Heart left ventricle (tissue), 16 donors: ENCODE measurements at regions not wholly inside any gene's neighbourhood (a gene's known extent, or its start where the extent isn't known, plus 50 kb on each side); places are given as distances from the start of the nearest gene placed in this dataset.

ENCODE experiments used
- ATAC-seq, 4 donors: fragments of 200-7000 bp; cut with Tn5 transposase; one replicate each; pipeline ENCODE4 v1.9.1; 2020 to 2022; ENCODE audit warnings: moderate library complexity in 4 of 4, mild to moderate bottlenecking in 3 of 4, moderate number of reproducible peaks in 1 of 4
- DNase-seq, 5 donors: peaks; one replicate each; pipeline ENCODE4 v3.0.0-alpha.2; 2020
- H3K27ac ChIP-seq, 12 donors: fragments of 200-600 bp; sonication (generic) in 4 of 12; one replicate each; pipeline versions ENCODE4 v1.5.0 to v1.8.0; 2016 to 2022; ENCODE audit warnings: mild to moderate bottlenecking in 2 of 12
- H3K27me3 ChIP-seq, 9 donors: fragments of 200-600 bp; sonication (generic) in 2 of 9; one replicate each; pipeline versions ENCODE4 v1.5.1 to v1.8.0; 2016 to 2022; ENCODE audit warnings: mild to moderate bottlenecking in 3 of 9
- H3K36me3 ChIP-seq, 9 donors: fragments of 200-600 bp; sonication (generic) in 2 of 9; one replicate each; pipeline versions ENCODE4 v1.5.0 to v1.8.0; 2018 to 2022; ENCODE audit warnings: mild to moderate bottlenecking in 2 of 9
- H3K4me1 ChIP-seq, 12 donors: fragments of 200-600 bp; sonication (generic) in 4 of 12; one replicate each; pipeline versions ENCODE4 v1.5.0 to v1.8.0; 2016 to 2022; ENCODE audit warnings: mild to moderate bottlenecking in 3 of 12
- H3K4me3 ChIP-seq, 12 donors: fragments of 200-600 bp; sonication (generic) in 4 of 12; one replicate each; pipeline versions ENCODE4 v1.5.0 to v1.8.0; 2017 to 2022; ENCODE audit warnings: mild to moderate bottlenecking in 9 of 12, moderate library complexity in 4 of 12
- H3K9me3 ChIP-seq, 12 donors: fragments of 200-600 bp; sonication (generic) in 4 of 12; one replicate each; pipeline versions ENCODE4 v1.5.0 to v1.8.0; 2016 to 2022; ENCODE audit warnings: mild to moderate bottlenecking in 1 of 12
- POLR2A ChIP-seq, 2 donors: fragments of 450-650 bp; IDR thresholded peaks; one replicate each; pipeline ENCODE4 v1.6.1; 2017; ENCODE audit warnings: antibody characterized with exemption in 2 of 2, mild to moderate bottlenecking in 2 of 2, moderate library complexity in 2 of 2
- WGBS, 4 donors: extraction: QIAGEN DNeasy Blood & Tissue Kit in 2 of 4; methylation state at CpG; one replicate each; pipeline versions ENCODE4 v1.1.5 to v1.1.7; 2013 to 2018; 5-methylcytosine and 5-hydroxymethylcytosine counted together
- intact Hi-C, 10 donors: fragments of 100-400 bp; cut with DNase I; formaldehyde crosslinking; loops; one replicate each; pipeline versions ENCODE4 v1.11.1 to v1.14.2; 2022
- TF ChIP-seq, protein P1 (sequence below), 12 donors: fragments of 200-600 bp; sonication (generic) in 4 of 12; IDR thresholded peaks; one replicate each; pipeline versions ENCODE4 v1.5.0 to v1.8.0; 2018 to 2022; ENCODE audit warnings: antibody characterized with exemption in 12 of 12, mild to moderate bottlenecking in 5 of 12
- donor health status: ischemic (EF 13 %, LVEDD 7.1; RV severe dilation, severe dysfunction).
- donor health status: healthy with polysubstance abuse.
- donor health status: DM: no; HTN: yes; CAD: no.
- donor health status: DM: no; HTN: no; CAD: no.
- donor health status: ischemic (EF 25% LVEDD 6.9; RV normal size, moderate dysfunction).
- donor health status: ischemic (EF 25% LVEDD 5.7; RV mildly dilated, moderate dysfunction).
- donor health status: healthy.
- donor health status: DM: yes; HTN: yes; CAD: no.
- donor health status: ischemic (EF 35%, LVEDD 5.7; RV mildly dilated, moderate dysfunction).
- donor health status: nonischemic (EF 11% LVEDD 7.7; RV severe dilation, severe dysfunction).
- donor health status: DM: yes; HTN: yes; CAD: no.
- donor health status: PGD.
- donor health status: ischemic (EF 29% LVEDD 5.4; RV normal size, mild dysfunction).
- donor health status: nonischemic (EF 23%, LVEDD 6.1; RV moderate dilation, normal function).

DNA sequence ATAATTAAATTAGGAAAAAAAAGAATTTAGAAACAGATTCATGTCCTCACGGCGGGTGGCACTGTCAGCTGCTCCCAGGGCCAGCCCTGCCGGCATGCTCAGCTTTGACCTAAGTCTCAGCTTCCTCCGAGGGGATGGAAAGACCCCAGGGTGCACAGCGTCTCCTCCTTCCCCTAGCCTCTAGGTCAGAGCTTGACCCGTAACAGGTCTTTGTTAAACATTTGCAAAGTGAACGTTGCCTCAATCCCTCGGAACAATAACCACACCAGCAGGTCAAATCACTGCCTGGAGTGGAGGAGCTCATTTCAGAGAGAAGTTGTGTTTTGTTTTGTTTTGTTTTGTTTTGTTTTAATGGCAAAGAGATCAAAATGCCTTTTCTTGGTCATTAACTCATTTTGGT lies 171.3 kb downstream of the TMEM18 start:
- ATAC-seq (no peak), DNase-seq (no peak)
- no peaks in the 10 kb centered on the region for H3K4me1 ChIP-seq
- no peaks in the 10 kb centered on the region for H3K36me3 ChIP-seq
- no peak for TF ChIP-seq POLR2A (IDR thresholded peaks at IDR 0.05)
- TF ChIP-seq, protein P1, sequence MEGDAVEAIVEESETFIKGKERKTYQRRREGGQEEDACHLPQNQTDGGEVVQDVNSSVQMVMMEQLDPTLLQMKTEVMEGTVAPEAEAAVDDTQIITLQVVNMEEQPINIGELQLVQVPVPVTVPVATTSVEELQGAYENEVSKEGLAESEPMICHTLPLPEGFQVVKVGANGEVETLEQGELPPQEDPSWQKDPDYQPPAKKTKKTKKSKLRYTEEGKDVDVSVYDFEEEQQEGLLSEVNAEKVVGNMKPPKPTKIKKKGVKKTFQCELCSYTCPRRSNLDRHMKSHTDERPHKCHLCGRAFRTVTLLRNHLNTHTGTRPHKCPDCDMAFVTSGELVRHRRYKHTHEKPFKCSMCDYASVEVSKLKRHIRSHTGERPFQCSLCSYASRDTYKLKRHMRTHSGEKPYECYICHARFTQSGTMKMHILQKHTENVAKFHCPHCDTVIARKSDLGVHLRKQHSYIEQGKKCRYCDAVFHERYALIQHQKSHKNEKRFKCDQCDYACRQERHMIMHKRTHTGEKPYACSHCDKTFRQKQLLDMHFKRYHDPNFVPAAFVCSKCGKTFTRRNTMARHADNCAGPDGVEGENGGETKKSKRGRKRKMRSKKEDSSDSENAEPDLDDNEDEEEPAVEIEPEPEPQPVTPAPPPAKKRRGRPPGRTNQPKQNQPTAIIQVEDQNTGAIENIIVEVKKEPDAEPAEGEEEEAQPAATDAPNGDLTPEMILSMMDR (IDR thresholded peaks at IDR 0.05): no peak
- H3K9me3 ChIP-seq: no peaks in the 10 kb centered on the region
- H3K27me3 ChIP-seq: peaks cover 0 to 7% (median 0%) of the 10 kb centered on the region in 9 donors
- intact Hi-C loops: no loop called here
- no peak overlapping the region for H3K4me3 ChIP-seq
- 30 to 39% (median 36%) methylated on average over 8 of the region's 8 CpGs for WGBS, 4 donors
- H3K27ac ChIP-seq: no peak overlapping the region

DNA sequence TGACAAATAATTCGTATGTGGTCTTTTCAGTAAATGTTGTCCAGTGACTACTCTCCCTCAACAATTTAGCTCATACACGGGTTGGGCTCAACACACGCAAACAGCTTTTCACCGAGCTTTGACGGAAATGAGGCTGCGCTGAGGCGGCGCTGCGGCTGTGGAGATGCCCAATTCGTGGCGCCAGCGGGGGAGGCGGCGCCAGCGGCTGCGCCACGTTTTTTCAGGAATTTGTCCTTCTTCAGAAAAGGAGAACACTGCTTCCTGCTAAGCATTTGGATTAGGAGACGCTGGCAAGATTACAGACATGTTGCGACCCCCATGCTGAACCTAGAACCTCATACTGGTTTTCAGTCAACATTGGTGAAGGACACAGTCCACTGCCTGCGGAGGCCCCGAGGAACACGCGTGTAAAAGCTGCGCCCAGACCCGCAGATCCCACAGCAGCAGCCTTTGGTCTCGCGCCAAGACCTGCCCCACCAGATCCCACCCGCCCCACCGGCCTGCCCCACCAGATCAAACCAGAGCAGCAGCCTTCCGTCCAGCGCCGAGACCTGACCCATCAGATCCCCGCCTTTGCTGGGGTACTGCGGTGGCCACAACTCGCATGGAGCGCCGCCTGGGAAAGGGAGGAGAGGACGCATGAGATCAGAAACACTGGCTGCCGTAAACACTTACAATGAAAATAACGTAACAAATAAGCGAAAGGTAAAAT lies 173.8 kb downstream of the TMEM18 start:
- H3K27ac ChIP-seq: no peak overlapping the region
- no peak overlapping the region for H3K4me3 ChIP-seq
- H3K27me3 ChIP-seq: peaks cover 0 to 12% (median 0%) of the 10 kb centered on the region in 9 donors
- WGBS, 4 donors: 95 to 97% (median 95%) methylated on average over 33 to 41 of the region's 41 CpGs
- no peaks in the 10 kb centered on the region for H3K36me3 ChIP-seq
- ATAC-seq: no peak
- DNase-seq: no peak
- no peaks in the 10 kb centered on the region for H3K4me1 ChIP-seq
- no peak for TF ChIP-seq POLR2A (IDR thresholded peaks at IDR 0.05)
- TF ChIP-seq, protein P1 (IDR thresholded peaks at IDR 0.05): no peak
- H3K9me3 ChIP-seq: no peaks in the 10 kb centered on the region
- intact Hi-C loops: no loop called here

DNA sequence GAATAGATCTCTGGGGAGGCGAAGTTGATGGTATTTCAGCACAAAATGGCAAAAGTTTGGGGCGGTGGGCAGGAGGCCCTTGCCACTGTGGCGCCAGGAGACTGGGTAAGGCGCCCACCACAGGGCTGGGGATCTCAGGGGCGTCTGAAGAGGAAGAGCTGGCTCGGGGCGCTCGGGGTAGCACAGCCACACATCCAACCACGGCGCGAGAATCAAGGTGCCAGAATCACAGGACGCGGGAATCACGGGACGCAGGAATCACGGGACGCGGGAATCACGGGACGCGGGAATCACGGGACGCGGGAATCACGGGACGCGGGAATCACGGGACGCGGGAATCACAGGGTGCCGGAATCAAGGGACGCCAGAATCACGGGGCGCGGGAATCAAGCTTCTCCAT lies 174.4 kb downstream of the TMEM18 start:
- intact Hi-C loops: no loop called here
- H3K4me1 ChIP-seq: no peaks in the 10 kb centered on the region
- peaks cover 0 to 12% (median 0%) of the 10 kb centered on the region in 9 donors for H3K27me3 ChIP-seq
- no peak for TF ChIP-seq POLR2A (IDR thresholded peaks at IDR 0.05)
- no peak overlapping the region for H3K27ac ChIP-seq
- ATAC-seq: no peak
- no peak for DNase-seq
- H3K36me3 ChIP-seq: no peaks in the 10 kb centered on the region
- no peak overlapping the region for H3K4me3 ChIP-seq
- 86 to 94% (median 90%) methylated on average over 35 of the region's 35 CpGs for WGBS, 4 donors
- H3K9me3 ChIP-seq: no peaks in the 10 kb centered on the region

DNA sequence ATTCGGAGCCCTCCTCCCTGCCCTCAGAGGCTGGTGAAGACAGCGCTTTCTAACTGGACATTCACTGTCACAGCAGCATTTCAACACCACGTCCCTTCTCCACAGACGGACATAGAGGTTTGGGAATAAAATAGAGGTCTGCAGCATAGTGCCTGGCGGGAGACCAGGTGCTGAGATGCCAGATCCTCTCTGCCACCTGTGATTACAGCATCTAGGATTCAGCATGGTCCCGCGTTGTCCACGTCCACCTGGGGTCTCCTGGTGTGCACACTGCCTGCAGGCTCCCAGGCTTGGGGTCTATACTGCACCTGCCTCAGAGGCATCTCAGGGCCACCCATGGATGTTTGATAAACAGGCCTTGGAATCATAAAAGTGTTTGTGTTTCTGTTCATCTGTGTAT lies 175.5 kb downstream of the TMEM18 start:
- Histone ChIP-seq H3K27ac (no peak overlapping the region), H3K27me3 (peaks cover 0 to 12% (median 0%) of the 10 kb centered on the region in 9 donors), H3K4me1 (no peaks in the 10 kb centered on the region), H3K9me3 (no peaks in the 10 kb centered on the region), H3K4me3 (no peak overlapping the region), H3K36me3 (no peaks in the 10 kb centered on the region)
- WGBS, 4 donors: 81 to 88% (median 85%) methylated on average over 8 of the region's 8 CpGs
- no peak for ATAC-seq
- no peak for DNase-seq
- no peak for TF ChIP-seq POLR2A (IDR thresholded peaks at IDR 0.05)
- TF ChIP-seq, protein P1 (IDR thresholded peaks at IDR 0.05): no peak
- intact Hi-C loops: no loop called here

DNA sequence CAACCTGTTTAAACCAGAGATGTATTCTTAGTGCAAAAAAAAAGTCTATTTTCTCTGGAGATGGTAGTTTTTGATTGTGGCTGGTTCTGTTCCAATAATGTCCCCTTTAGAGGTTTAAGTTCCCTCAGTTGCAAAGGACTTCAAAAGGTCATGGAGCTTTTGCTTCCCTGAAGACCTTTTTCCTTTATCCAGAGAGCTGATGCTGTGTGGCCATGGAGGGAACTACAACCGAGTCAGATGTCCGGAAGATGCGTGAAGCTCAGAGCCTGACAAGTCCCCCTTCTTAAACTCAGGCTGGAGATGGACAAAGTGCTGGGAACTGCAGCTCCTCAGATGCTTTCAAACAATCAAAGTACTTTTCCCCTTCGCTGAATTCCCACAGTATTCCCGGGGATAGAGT lies 176.1 kb downstream of the TMEM18 start:
- ATAC-seq (no peak), DNase-seq (no peak)
- intact Hi-C loops: no loop called here
- Histone ChIP-seq H3K4me3 (no peak overlapping the region), H3K27ac (no peak overlapping the region), H3K9me3 (no peaks in the 10 kb centered on the region), H3K4me1 (no peaks in the 10 kb centered on the region), H3K36me3 (no peaks in the 10 kb centered on the region), H3K27me3 (peaks cover 0 to 12% (median 0%) of the 10 kb centered on the region in 9 donors)
- WGBS, 4 donors: 54 to 70% (median 58%) methylated on average over 5 of the region's 5 CpGs
- TF ChIP-seq, protein P1 (IDR thresholded peaks at IDR 0.05): peak in 1 of 12 donors; percentile 7
- TF ChIP-seq POLR2A (IDR thresholded peaks at IDR 0.05): no peak
